ENCODE measurements at regions not wholly inside any gene's neighbourhood (a gene's known extent, or its start where the extent isn't known, plus 50 kb on each side); places are given as distances from the start of the nearest gene placed in this dataset.

- TF ChIP-seq POLR2A (IDR thresholded peaks at IDR 0.05; ENCODE audit: low read length): no peak
- no peak for TF ChIP-seq RNF2 (IDR thresholded peaks at IDR 0.05; ENCODE audit: borderline replicate concordance, low read depth)
Observed at GRCh38 chr13:24071016-24071415, 89.5 kb upstream of the SPATA13 start.
